Vagina (tissue), 2 donors: ENCODE measurements at regions not wholly inside any gene's neighbourhood (a gene's known extent, or its start where the extent isn't known, plus 50 kb on each side); places are given as distances from the start of the nearest gene placed in this dataset.

ENCODE experiments used
- DNase-seq, 2 donors: peaks; one replicate each; pipeline ENCODE4 v3.0.0-alpha.2; 2017; ENCODE audit errors: extremely low spot score in 2 of 2
- H3K27ac ChIP-seq: fragments of 200-600 bp; sonication (generic); one replicate; pipeline ENCODE4 v1.5.1; 2019
- H3K27me3 ChIP-seq: fragments of 200-600 bp; sonication (generic); one replicate; pipeline ENCODE4 v1.5.1; 2019
- H3K36me3 ChIP-seq, 2 donors: fragments of 200-600 bp; sonication (generic); one replicate each; pipeline ENCODE4 v1.5.1; 2017 to 2019
- H3K4me1 ChIP-seq: fragments of 200-600 bp; sonication (generic); one replicate; pipeline ENCODE4 v1.5.1; 2019
- H3K4me3 ChIP-seq, 2 donors: fragments of 200-600 bp; sonication (generic); 1 replicate in 1 of 2; 2 replicates in 1 of 2; pipeline ENCODE4 v1.5.1; 2016 to 2019
- H3K9me3 ChIP-seq: fragments of 200-600 bp; sonication (generic); one replicate; pipeline ENCODE4 v1.5.1; 2019
- CTCF ChIP-seq, 3 experiments: fragments of 450-650 bp in 2 of 3; fragments of 200-600 bp in 1 of 3; sonication (generic) in 1 of 3; IDR thresholded peaks; one replicate each; pipeline ENCODE4 v1.5.1; 2017 to 2019; ENCODE audit warnings: antibody characterized with exemption in 3 of 3, mild to moderate bottlenecking in 2 of 3, moderate library complexity in 2 of 3
- POLR2A ChIP-seq, 2 donors: fragments of 450-650 bp; IDR thresholded peaks; one replicate each; pipeline ENCODE4 v1.6.1; 2017; ENCODE audit warnings: antibody characterized with exemption in 2 of 2, mild to moderate bottlenecking in 2 of 2, moderate library complexity in 2 of 2
- POLR2AphosphoS5 ChIP-seq, 2 donors: sonication (generic); formaldehyde crosslinking; IDR thresholded peaks; one replicate each; pipeline ENCODE4 v1.9.0; 2017; ENCODE audit warnings: antibody characterized with exemption in 2 of 2, mild to moderate bottlenecking in 2 of 2, low read depth in 1 of 2; ENCODE audit not compliant: insufficient read depth in 1 of 2
- intact Hi-C: fragments of 100-400 bp; cut with DNase I; formaldehyde crosslinking; loops from one replicate; pipeline ENCODE4 v1.15.1; 2023

DNA sequence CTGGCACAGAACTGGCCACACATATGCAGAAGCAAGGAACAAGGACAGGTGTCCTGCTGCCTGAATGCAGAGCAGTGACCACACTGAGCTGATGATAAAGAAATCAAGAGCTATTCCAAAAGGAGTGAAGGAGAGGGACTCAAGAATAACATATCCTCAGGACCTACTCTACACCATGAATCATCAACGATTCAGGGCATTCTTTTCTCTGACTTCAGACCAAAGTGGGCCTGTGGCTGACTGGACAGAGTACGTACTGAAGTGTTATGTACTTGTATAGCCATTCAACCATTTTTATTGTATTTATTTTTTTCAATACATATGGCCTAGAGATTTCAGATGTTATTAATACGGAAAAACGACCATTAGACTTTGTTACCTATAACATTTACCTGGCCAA is 177.5 kb upstream of the TMTC1 start:
- Histone ChIP-seq H3K27ac (no peak overlapping the region), H3K4me1 (no peaks in the 10 kb centered on the region), H3K9me3 (no peaks in the 10 kb centered on the region), H3K4me3 (no peak overlapping the region), H3K27me3 (no peaks in the 10 kb centered on the region), H3K36me3 (no peaks in the 10 kb centered on the region)
- intact Hi-C loops = no loop called here
- no peak for DNase-seq
- TF ChIP-seq POLR2AphosphoS5 (IDR thresholded peaks at IDR 0.05; ENCODE audit: insufficient read depth in 1 of 2, low read depth in 1 of 2) = no peak

DNA sequence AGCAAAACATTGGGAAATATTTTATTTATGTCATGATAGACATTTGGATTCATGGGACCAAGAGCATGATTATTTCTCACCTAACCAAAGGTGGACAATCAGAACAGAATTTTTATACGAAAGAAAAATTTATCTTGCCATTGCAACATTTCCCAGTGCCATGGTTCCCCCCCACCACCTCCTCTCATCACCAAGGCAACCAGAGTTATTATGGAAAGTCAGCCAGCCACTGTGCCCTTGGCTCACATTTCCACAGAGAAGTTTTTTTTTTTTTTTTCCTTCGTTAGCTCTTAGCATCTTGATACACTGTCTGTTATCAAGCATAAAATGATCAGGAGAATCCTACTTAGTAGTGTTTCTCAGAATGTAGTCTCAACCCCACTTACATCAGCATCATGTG is 176.4 kb upstream of the TMTC1 start:
- Histone ChIP-seq H3K36me3 (no peaks in the 10 kb centered on the region), H3K9me3 (no peaks in the 10 kb centered on the region), H3K4me3 (no peak overlapping the region), H3K27me3 (no peaks in the 10 kb centered on the region), H3K27ac (no peak overlapping the region), H3K4me1 (no peaks in the 10 kb centered on the region)
- no peak for TF ChIP-seq POLR2A (IDR thresholded peaks at IDR 0.05)
- TF ChIP-seq POLR2AphosphoS5 (IDR thresholded peaks at IDR 0.05; ENCODE audit: insufficient read depth in 1 of 2, low read depth in 1 of 2) = no peak
- no peak for TF ChIP-seq CTCF (IDR thresholded peaks at IDR 0.05)
- DNase-seq = no peak
- intact Hi-C loops = no loop called here

DNA sequence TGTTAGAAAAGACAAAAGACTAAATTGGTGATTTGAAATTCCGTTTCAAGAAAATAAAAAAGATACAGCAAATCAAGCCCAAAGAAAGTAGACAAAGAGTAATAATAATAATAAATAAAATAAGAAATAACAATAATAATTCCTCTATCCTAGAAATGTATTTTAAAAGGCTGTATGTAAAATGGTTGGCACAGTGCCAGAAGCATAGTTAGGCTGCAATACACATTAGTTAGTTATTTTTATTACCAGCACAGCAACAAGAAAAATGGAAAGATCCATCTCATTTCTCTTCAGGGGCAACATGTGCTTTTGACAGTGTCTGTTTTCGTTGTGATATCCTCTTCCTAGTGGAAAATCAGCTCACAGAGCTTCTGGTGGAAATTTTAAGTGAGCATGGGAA is 174.1 kb upstream of the TMTC1 start:
- intact Hi-C loops = no loop called here
- Histone ChIP-seq H3K9me3 (no peaks in the 10 kb centered on the region), H3K27me3 (no peaks in the 10 kb centered on the region), H3K36me3 (no peaks in the 10 kb centered on the region), H3K27ac (no peak overlapping the region), H3K4me1 (no peaks in the 10 kb centered on the region), H3K4me3 (no peak overlapping the region)
- no peak for TF ChIP-seq POLR2A (IDR thresholded peaks at IDR 0.05)
- TF ChIP-seq CTCF (IDR thresholded peaks at IDR 0.05) = no peak
- no peak for TF ChIP-seq POLR2AphosphoS5 (IDR thresholded peaks at IDR 0.05; ENCODE audit: insufficient read depth in 1 of 2, low read depth in 1 of 2)
- DNase-seq = no peak

- Histone ChIP-seq H3K27ac (no peak overlapping the region), H3K36me3 (no peaks in the 10 kb centered on the region), H3K27me3 (no peaks in the 10 kb centered on the region), H3K9me3 (no peaks in the 10 kb centered on the region), H3K4me1 (peaks cover under 1% of the 10 kb centered on the region), H3K4me3 (no peak overlapping the region)
- DNase-seq = no peak
- TF ChIP-seq POLR2AphosphoS5 (IDR thresholded peaks at IDR 0.05; ENCODE audit: insufficient read depth in 1 of 2, low read depth in 1 of 2) = no peak
- TF ChIP-seq CTCF (IDR thresholded peaks at IDR 0.05) = no peak
- TF ChIP-seq POLR2A (IDR thresholded peaks at IDR 0.05) = no peak
- intact Hi-C loops = no loop called here
Measured at GRCh38 chr12:29945904-29946303, 162.2 kb upstream of the TMTC1 start.

GRCh38 chr12:29944269-29945000 is 160.7 kb upstream of the TMTC1 start:
- no peaks in the 10 kb centered on the region for H3K36me3 ChIP-seq
- intact Hi-C loops = no loop called here
- H3K27me3 ChIP-seq = no peaks in the 10 kb centered on the region
- TF ChIP-seq POLR2A (IDR thresholded peaks at IDR 0.05) (no peak), CTCF (IDR thresholded peaks at IDR 0.05) (no peak), POLR2AphosphoS5 (IDR thresholded peaks at IDR 0.05; ENCODE audit: insufficient read depth in 1 of 2, low read depth in 1 of 2) (no peak)
- no peak overlapping the region for H3K27ac ChIP-seq
- DNase-seq = no peak
- no peaks in the 10 kb centered on the region for H3K4me1 ChIP-seq
- H3K4me3 ChIP-seq = no peak overlapping the region
- H3K9me3 ChIP-seq = no peaks in the 10 kb centered on the region
